H1 (cell line): ENCODE measurements at regions not wholly inside any gene's neighbourhood (a gene's known extent, or its start where the extent isn't known, plus 50 kb on each side); places are given as distances from the start of the nearest gene placed in this dataset.

Experiments
- CTCF ChIA-PET: fragments of 300-600 bp; sonication (Branson Sonifier 250); formaldehyde crosslinking; loops from one replicate; lab custom pipeline; 2021; ENCODE audit not compliant: partially characterized antibody; lab: Charles Lee
- POLR2A ChIA-PET: fragments of 300-600 bp; sonication (Branson Sonifier 250); formaldehyde crosslinking; loops from one replicate; lab custom pipeline; 2021; ENCODE audit warnings: inconsistent platforms; ENCODE audit not compliant: partially characterized antibody; lab: Charles Lee
- DNase-seq, 2 experiments: peaks; one replicate each; pipeline versions ENCODE4 v3.0.0 to v3.0.0-alpha.2; 2010 to 2022; ENCODE audit warnings: low spot score in 2 of 2, low read depth in 1 of 2, mixed read lengths in 1 of 2
- FAIRE-seq: peaks from 2 replicates; lab custom pipeline; 2011; peaks lifted over from hg19 to GRCh38; lab: Jason Lieb, UNC
- H2AFZ ChIP-seq: 2 replicates; pipeline ENCODE4 v1.8.1; 2012; ENCODE audit warnings: low read length, inconsistent platforms
- H2AK5ac ChIP-seq: 2 replicates; pipeline ENCODE4 v1.6.1; 2013; ENCODE audit warnings: low read depth, low read length
- H2BK120ac ChIP-seq: replicated peaks from 2 replicates; pipeline ENCODE3; 2013; ENCODE audit warnings: low read depth, low read length, inconsistent platforms
- H2BK12ac ChIP-seq: 2 replicates; pipeline ENCODE4 v1.6.1; 2013; ENCODE audit warnings: low read depth, low read length
- H2BK15ac ChIP-seq: 2 replicates; pipeline ENCODE4 v1.6.1; 2013; ENCODE audit warnings: low read length
- H2BK20ac ChIP-seq: 2 replicates; pipeline ENCODE4 v1.6.1; 2013; ENCODE audit warnings: low read length
- H2BK5ac ChIP-seq: 2 replicates; pipeline ENCODE4 v1.6.1; 2013; ENCODE audit warnings: low read depth, low read length
- H3K14ac ChIP-seq: 2 replicates; pipeline ENCODE4 v1.6.1; 2013; ENCODE audit warnings: inconsistent platforms; ENCODE audit not compliant: insufficient read length
- H3K18ac ChIP-seq: 2 replicates; pipeline ENCODE4 v1.6.1; 2013; ENCODE audit warnings: low read length; ENCODE audit errors: extremely low read depth
- H3K23ac ChIP-seq: 2 replicates; pipeline ENCODE4 v1.6.1; 2013; ENCODE audit warnings: inconsistent platforms; ENCODE audit not compliant: insufficient read length
- H3K23me2 ChIP-seq: 2 replicates; pipeline ENCODE4 v1.6.1; 2013; ENCODE audit warnings: low read depth, low read length
- H3K27ac ChIP-seq: 2 replicates; pipeline ENCODE4 v1.6.1; 2011; ENCODE audit warnings: low read depth, low read length, inconsistent platforms
- H3K27me3 ChIP-seq, 4 experiments: replicated peaks in 1 of 4; 1 replicate in 1 of 4; 2 replicates in 3 of 4; pipeline versions ENCODE4 v1.6.1 to v1.8.1; 2011 to 2013; ENCODE audit warnings: low read length in 3 of 4, mild to moderate bottlenecking in 3 of 4, inconsistent platforms in 2 of 4, mixed read lengths in 2 of 4, moderate library complexity in 1 of 4; ENCODE audit not compliant: control insufficient read depth in 3 of 4, insufficient read depth in 3 of 4; ENCODE audit errors: extremely low read depth in 1 of 4
- H3K36me3 ChIP-seq, 4 experiments: 2 replicates each; pipeline versions ENCODE4 v1.6.1 to v1.8.1; 2011 to 2013; ENCODE audit warnings: mild to moderate bottlenecking in 4 of 4, low read length in 3 of 4, moderate library complexity in 2 of 4, control low read depth in 1 of 4, inconsistent platforms in 1 of 4; ENCODE audit not compliant: insufficient read depth in 4 of 4, control insufficient read depth in 2 of 4
- H3K4ac ChIP-seq: replicated peaks from 2 replicates; pipeline ENCODE3; 2013; ENCODE audit warnings: low read length, low read depth, mixed read lengths, inconsistent platforms; ENCODE audit not compliant: insufficient read length
- H3K4me1 ChIP-seq, 4 experiments: replicated peaks in 1 of 4; 1 replicate in 1 of 4; 2 replicates in 3 of 4; pipeline versions ENCODE4 v1.6.1 to v1.8.1; 2011 to 2013; ENCODE audit warnings: low read length in 3 of 4, inconsistent platforms in 2 of 4, mixed read lengths in 1 of 4; ENCODE audit not compliant: insufficient read depth in 4 of 4, control insufficient read depth in 3 of 4
- H3K4me2 ChIP-seq, 2 experiments: 2 replicates each; pipeline versions ENCODE4 v1.6.1 to v1.8.1; 2011 to 2013; ENCODE audit warnings: low read depth in 2 of 2, low read length in 2 of 2, control low read depth in 1 of 2, inconsistent platforms in 1 of 2, mild to moderate bottlenecking in 1 of 2; ENCODE audit not compliant: insufficient read depth in 1 of 2
- H3K4me3 ChIP-seq, 4 experiments: fragments of 200-600, 300-600 bp in 1 of 4; sonication (generic), shearing (Covaris generic), sonication (Bioruptor Twin) in 1 of 4; 2 replicates each; pipeline versions ENCODE4 v1.5.1 to v1.8.1; 2011 to 2016; ENCODE audit warnings: low read length in 4 of 4, low read depth in 3 of 4, control low read depth in 2 of 4, inconsistent platforms in 2 of 4, mild to moderate bottlenecking in 2 of 4, mixed read lengths in 1 of 4, moderate library complexity in 1 of 4; ENCODE audit not compliant: insufficient read depth in 2 of 4; ENCODE audit errors: extremely low read depth in 1 of 4
- H3K56ac ChIP-seq: replicated peaks from 2 replicates; pipeline ENCODE3; 2013; ENCODE audit warnings: low read depth, mild to moderate bottlenecking, mixed read lengths, low read length, inconsistent platforms; ENCODE audit not compliant: insufficient read length
- H3K79me1 ChIP-seq: 2 replicates; pipeline ENCODE4 v1.6.1; 2013; ENCODE audit warnings: low read depth, low read length, control low read depth
- H3K79me2 ChIP-seq, 2 experiments: 2 replicates each; pipeline versions ENCODE4 v1.6.1 to v1.8.1; 2012 to 2013; ENCODE audit warnings: low read length in 2 of 2, mild to moderate bottlenecking in 2 of 2, inconsistent platforms in 1 of 2; ENCODE audit not compliant: insufficient read depth in 2 of 2, control insufficient read depth in 1 of 2
- H3K9ac ChIP-seq, 4 experiments: replicated peaks in 1 of 4; 1 replicate in 1 of 4; 2 replicates in 3 of 4; pipeline versions ENCODE4 v1.6.1 to v1.8.1; 2011 to 2013; ENCODE audit warnings: low read depth in 3 of 4, low read length in 3 of 4, control low read depth in 2 of 4, mild to moderate bottlenecking in 2 of 4, moderate library complexity in 2 of 4, inconsistent platforms in 1 of 4; ENCODE audit errors: extremely low read depth in 1 of 4
- H3K9me3 ChIP-seq, 2 experiments: 2 replicates each; pipeline versions ENCODE4 v1.6.1 to v1.8.1; 2012 to 2013; ENCODE audit warnings: mild to moderate bottlenecking in 2 of 2, moderate library complexity in 2 of 2, control low read depth in 1 of 2, inconsistent platforms in 1 of 2, low read depth in 1 of 2, low read length in 1 of 2, mixed read lengths in 1 of 2; ENCODE audit not compliant: insufficient read depth in 2 of 2
- H4K20me1 ChIP-seq, 2 experiments: replicated peaks in 1 of 2; 2 replicates each; pipeline versions ENCODE3 to v1.8.1; 2011 to 2013; ENCODE audit warnings: inconsistent platforms in 2 of 2, low read length in 2 of 2, mild to moderate bottlenecking in 1 of 2; ENCODE audit not compliant: insufficient read depth in 2 of 2, control insufficient read depth in 1 of 2
- H4K5ac ChIP-seq: 2 replicates; pipeline ENCODE4 v1.6.1; 2013; ENCODE audit warnings: low read length, low read depth, mixed read lengths, inconsistent platforms; ENCODE audit not compliant: insufficient read length
- H4K8ac ChIP-seq: 2 replicates; pipeline ENCODE4 v1.8.0; 2013; ENCODE audit warnings: mild to moderate bottlenecking, moderate library complexity, low read length, inconsistent platforms; ENCODE audit not compliant: insufficient read depth; ENCODE audit errors: extremely low read depth
- H4K91ac ChIP-seq: replicated peaks from 2 replicates; pipeline ENCODE3; 2013; ENCODE audit warnings: low read length, mixed read lengths, inconsistent platforms; ENCODE audit not compliant: insufficient read length
- CHD1 ChIP-seq: IDR thresholded peaks from 2 replicates; pipeline ENCODE4 v1.6.1; 2012; ENCODE audit warnings: low read depth, low read length, improper control_type of control experiment
- MAFK ChIP-seq: IDR thresholded peaks from 2 replicates; pipeline ENCODE4 v1.6.1; 2012; ENCODE audit warnings: low read depth, mild to moderate bottlenecking, improper control_type of control experiment, low read length
- NANOG ChIP-seq: IDR thresholded peaks from 2 replicates; pipeline ENCODE4 v1.6.1; 2011; ENCODE audit warnings: low read length, low read depth, mild to moderate bottlenecking, inconsistent platforms; ENCODE audit not compliant: insufficient read depth, poor library complexity, severe bottlenecking
- POLR2A ChIP-seq, 2 experiments: IDR thresholded peaks; 1 replicate in 1 of 2; 2 replicates in 1 of 2; pipeline ENCODE4 v1.6.1; 2011; ENCODE audit warnings: low read depth in 2 of 2, low read length in 2 of 2, mild to moderate bottlenecking in 2 of 2; ENCODE audit errors: control extremely low read depth in 1 of 2
- RBBP5 ChIP-seq: IDR thresholded peaks from 2 replicates; pipeline ENCODE4 v1.7.1; 2012; ENCODE audit warnings: low read depth, mild to moderate bottlenecking, inconsistent platforms, low read length, moderate library complexity, borderline replicate concordance
- SIRT6 ChIP-seq: IDR thresholded peaks from one replicate; pipeline ENCODE4 v1.7.1; 2012; ENCODE audit warnings: low read length, inconsistent platforms
- SP2 ChIP-seq: IDR thresholded peaks from 2 replicates; pipeline ENCODE4 v1.6.1; 2012; ENCODE audit warnings: mild to moderate bottlenecking, low read length, inconsistent platforms
- SP4 ChIP-seq: IDR thresholded peaks from 2 replicates; pipeline ENCODE4 v1.6.1; 2012; ENCODE audit warnings: low read length, inconsistent platforms
- ZNF274 ChIP-seq: IDR thresholded peaks from 2 replicates; pipeline ENCODE4 v1.7.0; 2012; ENCODE audit warnings: low read length, borderline replicate concordance; ENCODE audit errors: extremely low read depth
- WGBS, 2 experiments: shearing (Covaris generic) in 1 of 2; methylation state at CpG; one replicate each; pipeline versions ENCODE4 v1.1.6 to v1.1.7; 2013 to 2015; ENCODE audit warnings: low lambda C conversion rate in 2 of 2, mixed read lengths in 2 of 2, inconsistent platforms in 1 of 2, low coverage in 1 of 2, missing lambda C conversion rate in 1 of 2; ENCODE audit not compliant: insufficient replicate concordance in 2 of 2, insufficient coverage in 1 of 2, insufficient read length in 1 of 2; ENCODE audit errors: extremely low coverage in 1 of 2, missing lambda C conversion rate in 1 of 2; 5-methylcytosine and 5-hydroxymethylcytosine counted together
- TF ChIP-seq, protein P1 (sequence below), 3 experiments: IDR thresholded peaks; 1 replicate in 2 of 3; 2 replicates in 1 of 3; pipeline versions ENCODE4 v1.5.1 to v1.6.1; 2011; ENCODE audit warnings: low read length in 3 of 3, mild to moderate bottlenecking in 3 of 3, inconsistent platforms in 2 of 3, low read depth in 1 of 3, moderate library complexity in 1 of 3; ENCODE audit not compliant: insufficient read depth in 1 of 3; ENCODE audit errors: control extremely low read depth in 1 of 3
- TF ChIP-seq, protein P2 (sequence below): IDR thresholded peaks from 2 replicates; pipeline ENCODE4 v1.6.1; 2012; ENCODE audit warnings: low read length, inconsistent platforms

DNA sequence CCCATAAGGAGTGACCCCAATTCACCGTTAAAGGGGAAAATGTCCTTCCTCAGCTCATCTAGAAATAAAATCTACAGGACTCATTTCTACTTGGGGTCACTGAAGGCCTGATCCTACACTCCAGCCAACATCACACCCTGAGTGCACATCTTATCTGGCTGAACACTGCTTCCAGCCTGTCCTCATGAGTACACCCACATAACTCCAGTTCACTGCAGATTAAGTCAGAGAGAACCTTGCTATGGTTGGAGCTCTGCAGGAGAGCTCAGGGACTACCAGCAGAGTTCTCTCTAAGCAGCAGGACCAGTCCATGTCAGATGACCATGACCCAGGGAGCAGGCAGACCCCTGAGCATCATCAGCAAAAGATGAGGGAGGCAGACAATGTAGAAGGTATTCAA, 126.9 kb upstream of the MAP3K1 start:
- FAIRE-seq = no peak
- Histone ChIP-seq H2AFZ (no peak overlapping the region), H4K5ac (no peak overlapping the region), H2BK15ac (no peak overlapping the region), H4K20me1 (no peaks in the 10 kb centered on the region), H2BK5ac (no peak overlapping the region), H2AK5ac (no peak overlapping the region), H3K27me3 (no peaks in the 10 kb centered on the region), H3K14ac (no peak overlapping the region), H3K56ac (no peak overlapping the region), H3K27ac (no peak overlapping the region), H3K9ac (no peak overlapping the region), H4K91ac (no peak overlapping the region), H2BK20ac (no peak overlapping the region), H3K4me1 (peaks cover 0 to 2% (median 0%) of the 10 kb centered on the region in 4 experiments; a peak in 2 of 7 replicates), H2BK12ac (no peak overlapping the region), H3K4me3 (no peak overlapping the region), H3K9me3 (no peaks in the 10 kb centered on the region), H3K4me2 (no peak overlapping the region), H3K36me3 (no peaks in the 10 kb centered on the region), H3K18ac (no peak overlapping the region), H3K23me2 (no peaks in the 10 kb centered on the region), H3K79me1 (no peaks in the 10 kb centered on the region), H3K79me2 (no peaks in the 10 kb centered on the region), H3K4ac (no peak overlapping the region), H4K8ac (no peak overlapping the region), H3K23ac (no peak overlapping the region), H2BK120ac (no peak overlapping the region)
- POLR2A ChIA-PET = no interaction called here
- no peak for DNase-seq
- 94% methylated on average over 1 of the region's 1 CpG; no CpG with 5 or more reads in 1 of the 2 experiments for WGBS, 2 experiments
- CTCF ChIA-PET = interaction anchor here (1.2 to 2.1 kb wide), 2 partner anchors 393 to 417 kb away, joined by 3 to 6 read pairs; no protein-coding TSS in a partner anchor
- TF ChIP-seq, protein P1, sequence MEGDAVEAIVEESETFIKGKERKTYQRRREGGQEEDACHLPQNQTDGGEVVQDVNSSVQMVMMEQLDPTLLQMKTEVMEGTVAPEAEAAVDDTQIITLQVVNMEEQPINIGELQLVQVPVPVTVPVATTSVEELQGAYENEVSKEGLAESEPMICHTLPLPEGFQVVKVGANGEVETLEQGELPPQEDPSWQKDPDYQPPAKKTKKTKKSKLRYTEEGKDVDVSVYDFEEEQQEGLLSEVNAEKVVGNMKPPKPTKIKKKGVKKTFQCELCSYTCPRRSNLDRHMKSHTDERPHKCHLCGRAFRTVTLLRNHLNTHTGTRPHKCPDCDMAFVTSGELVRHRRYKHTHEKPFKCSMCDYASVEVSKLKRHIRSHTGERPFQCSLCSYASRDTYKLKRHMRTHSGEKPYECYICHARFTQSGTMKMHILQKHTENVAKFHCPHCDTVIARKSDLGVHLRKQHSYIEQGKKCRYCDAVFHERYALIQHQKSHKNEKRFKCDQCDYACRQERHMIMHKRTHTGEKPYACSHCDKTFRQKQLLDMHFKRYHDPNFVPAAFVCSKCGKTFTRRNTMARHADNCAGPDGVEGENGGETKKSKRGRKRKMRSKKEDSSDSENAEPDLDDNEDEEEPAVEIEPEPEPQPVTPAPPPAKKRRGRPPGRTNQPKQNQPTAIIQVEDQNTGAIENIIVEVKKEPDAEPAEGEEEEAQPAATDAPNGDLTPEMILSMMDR (IDR thresholded peaks at IDR 0.05; ENCODE audit: control extremely low read depth in 1 of 3, insufficient read depth in 1 of 3, low read depth in 1 of 3, low read length in 3 of 3) = no peak
- no peak for TF ChIP-seq RBBP5
- TF ChIP-seq SP4 = no peak
- TF ChIP-seq POLR2A (IDR thresholded peaks at IDR 0.05; ENCODE audit: control extremely low read depth in 1 of 2, low read depth in 2 of 2, low read length in 2 of 2) = no peak
- TF ChIP-seq SIRT6 = no peak
- no peak for TF ChIP-seq NANOG
- no peak for TF ChIP-seq ZNF274
- TF ChIP-seq, protein P2, sequence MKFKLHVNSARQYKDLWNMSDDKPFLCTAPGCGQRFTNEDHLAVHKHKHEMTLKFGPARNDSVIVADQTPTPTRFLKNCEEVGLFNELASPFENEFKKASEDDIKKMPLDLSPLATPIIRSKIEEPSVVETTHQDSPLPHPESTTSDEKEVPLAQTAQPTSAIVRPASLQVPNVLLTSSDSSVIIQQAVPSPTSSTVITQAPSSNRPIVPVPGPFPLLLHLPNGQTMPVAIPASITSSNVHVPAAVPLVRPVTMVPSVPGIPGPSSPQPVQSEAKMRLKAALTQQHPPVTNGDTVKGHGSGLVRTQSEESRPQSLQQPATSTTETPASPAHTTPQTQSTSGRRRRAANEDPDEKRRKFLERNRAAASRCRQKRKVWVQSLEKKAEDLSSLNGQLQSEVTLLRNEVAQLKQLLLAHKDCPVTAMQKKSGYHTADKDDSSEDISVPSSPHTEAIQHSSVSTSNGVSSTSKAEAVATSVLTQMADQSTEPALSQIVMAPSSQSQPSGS = no peak
- no peak for TF ChIP-seq MAFK
- TF ChIP-seq CHD1 = no peak
- TF ChIP-seq SP2 = no peak
